DOHH2 (cell line): ENCODE measurements at regions not wholly inside any gene's neighbourhood (a gene's known extent, or its start where the extent isn't known, plus 50 kb on each side); places are given as distances from the start of the nearest gene placed in this dataset.

Source experiments
- EZH2phosphoT487 ChIP-seq: fragments of 200-600 bp; sonication (generic); IDR thresholded peaks from 2 replicates; pipeline ENCODE4 v1.6.1; 2017; ENCODE audit warnings: borderline replicate concordance, mild to moderate bottlenecking, antibody characterized with exemption, low read length, moderate library complexity, mixed read lengths
- TF ChIP-seq, protein P1 (sequence below): fragments of 200-600 bp; sonication (generic); IDR thresholded peaks from one replicate; pipeline ENCODE4 v1.5.1; 2014; ENCODE audit warnings: antibody characterized with exemption, mild to moderate bottlenecking, low read depth, low read length; ENCODE audit not compliant: poor library complexity, severe bottlenecking

DNA sequence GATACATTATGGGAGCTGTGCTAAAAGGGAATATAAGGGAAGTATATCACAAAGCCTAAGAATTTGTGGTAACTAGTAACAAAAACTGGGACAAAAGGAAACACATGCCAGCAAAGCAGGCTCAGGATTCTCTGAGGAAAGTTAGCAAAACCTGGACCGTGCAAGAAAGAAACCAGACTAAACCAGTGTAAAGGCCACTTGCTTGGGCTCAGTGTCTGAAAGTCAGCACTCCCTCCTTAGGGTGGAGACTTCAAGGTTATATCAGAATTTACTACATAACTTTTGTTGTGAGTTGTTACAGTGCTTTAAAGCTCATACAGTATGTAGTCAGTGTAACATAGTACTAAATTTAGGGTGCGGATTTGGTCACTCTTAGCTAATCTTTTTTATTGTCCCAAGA, 269.9 kb upstream of the GADL1 start:
- TF ChIP-seq, protein P1, sequence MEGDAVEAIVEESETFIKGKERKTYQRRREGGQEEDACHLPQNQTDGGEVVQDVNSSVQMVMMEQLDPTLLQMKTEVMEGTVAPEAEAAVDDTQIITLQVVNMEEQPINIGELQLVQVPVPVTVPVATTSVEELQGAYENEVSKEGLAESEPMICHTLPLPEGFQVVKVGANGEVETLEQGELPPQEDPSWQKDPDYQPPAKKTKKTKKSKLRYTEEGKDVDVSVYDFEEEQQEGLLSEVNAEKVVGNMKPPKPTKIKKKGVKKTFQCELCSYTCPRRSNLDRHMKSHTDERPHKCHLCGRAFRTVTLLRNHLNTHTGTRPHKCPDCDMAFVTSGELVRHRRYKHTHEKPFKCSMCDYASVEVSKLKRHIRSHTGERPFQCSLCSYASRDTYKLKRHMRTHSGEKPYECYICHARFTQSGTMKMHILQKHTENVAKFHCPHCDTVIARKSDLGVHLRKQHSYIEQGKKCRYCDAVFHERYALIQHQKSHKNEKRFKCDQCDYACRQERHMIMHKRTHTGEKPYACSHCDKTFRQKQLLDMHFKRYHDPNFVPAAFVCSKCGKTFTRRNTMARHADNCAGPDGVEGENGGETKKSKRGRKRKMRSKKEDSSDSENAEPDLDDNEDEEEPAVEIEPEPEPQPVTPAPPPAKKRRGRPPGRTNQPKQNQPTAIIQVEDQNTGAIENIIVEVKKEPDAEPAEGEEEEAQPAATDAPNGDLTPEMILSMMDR = no peak
- TF ChIP-seq EZH2phosphoT487 = no peak
